OCI-LY3 (cell line): ENCODE measurements at regions not wholly inside any gene's neighbourhood (a gene's known extent, or its start where the extent isn't known, plus 50 kb on each side); places are given as distances from the start of the nearest gene placed in this dataset.

Source experiments
- EZH2phosphoT487 ChIP-seq: fragments of 200-600 bp; shearing (Covaris generic); IDR thresholded peaks from 2 replicates; pipeline ENCODE4 v1.6.1; 2018; ENCODE audit warnings: antibody characterized with exemption, mixed run types, low read depth
- TF ChIP-seq, protein P1 (sequence below): fragments of 200-600, 300-600 bp; sonication (generic); IDR thresholded peaks from 2 replicates; pipeline ENCODE4 v1.5.1; 2014; ENCODE audit warnings: antibody characterized with exemption, low read length, low read depth

DNA sequence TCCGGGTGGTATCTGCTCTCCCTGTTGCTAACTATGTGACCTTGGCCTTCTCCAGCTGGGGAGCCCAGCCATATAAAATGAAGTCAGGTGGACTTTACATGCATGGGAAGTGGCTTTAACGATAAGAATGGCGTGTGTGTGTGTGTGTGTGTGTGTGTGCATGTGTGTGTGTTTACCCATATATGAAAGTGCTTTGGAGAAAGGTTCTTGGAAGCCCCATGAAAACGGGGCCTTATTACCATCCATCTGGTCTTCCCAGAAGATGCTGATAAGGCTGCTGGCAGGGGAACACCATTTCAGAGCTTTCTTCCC is 94.8 kb downstream of the LRRC74A start:
- TF ChIP-seq, protein P1, sequence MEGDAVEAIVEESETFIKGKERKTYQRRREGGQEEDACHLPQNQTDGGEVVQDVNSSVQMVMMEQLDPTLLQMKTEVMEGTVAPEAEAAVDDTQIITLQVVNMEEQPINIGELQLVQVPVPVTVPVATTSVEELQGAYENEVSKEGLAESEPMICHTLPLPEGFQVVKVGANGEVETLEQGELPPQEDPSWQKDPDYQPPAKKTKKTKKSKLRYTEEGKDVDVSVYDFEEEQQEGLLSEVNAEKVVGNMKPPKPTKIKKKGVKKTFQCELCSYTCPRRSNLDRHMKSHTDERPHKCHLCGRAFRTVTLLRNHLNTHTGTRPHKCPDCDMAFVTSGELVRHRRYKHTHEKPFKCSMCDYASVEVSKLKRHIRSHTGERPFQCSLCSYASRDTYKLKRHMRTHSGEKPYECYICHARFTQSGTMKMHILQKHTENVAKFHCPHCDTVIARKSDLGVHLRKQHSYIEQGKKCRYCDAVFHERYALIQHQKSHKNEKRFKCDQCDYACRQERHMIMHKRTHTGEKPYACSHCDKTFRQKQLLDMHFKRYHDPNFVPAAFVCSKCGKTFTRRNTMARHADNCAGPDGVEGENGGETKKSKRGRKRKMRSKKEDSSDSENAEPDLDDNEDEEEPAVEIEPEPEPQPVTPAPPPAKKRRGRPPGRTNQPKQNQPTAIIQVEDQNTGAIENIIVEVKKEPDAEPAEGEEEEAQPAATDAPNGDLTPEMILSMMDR, result no peak
- TF ChIP-seq EZH2phosphoT487, result no peak
